ENCODE measurements at regions not wholly inside any gene's neighbourhood (a gene's known extent, or its start where the extent isn't known, plus 50 kb on each side); places are given as distances from the start of the nearest gene placed in this dataset.

DNA sequence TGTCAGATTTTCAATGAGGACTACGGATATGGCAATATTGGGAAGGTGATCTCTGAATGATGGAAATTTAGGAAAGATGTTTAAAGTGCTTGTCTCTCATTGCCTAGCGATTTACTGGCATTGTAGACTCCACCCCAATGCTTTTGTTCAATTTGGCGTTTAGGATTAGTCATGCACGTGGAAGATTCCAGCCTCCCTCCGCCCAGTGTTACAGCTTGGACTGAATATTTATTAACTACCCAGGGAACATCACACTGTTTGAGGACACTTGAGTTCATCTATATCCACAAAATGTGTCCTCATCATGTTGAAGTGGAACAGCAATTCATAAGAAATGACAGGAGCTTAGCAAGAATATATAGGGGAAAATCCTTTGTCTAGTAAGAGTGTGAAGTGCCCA, 738.8 kb upstream of the RBFOX1 start:
- no peaks in the 10 kb centered on the region for H3K27me3 ChIP-seq
- no peak for DNase-seq
- no peak overlapping the region for H3K4me3 ChIP-seq
- H3K9me3 ChIP-seq, result no peaks in the 10 kb centered on the region
- intact Hi-C loops (cut with DNase I; ENCODE audit: low total_unique reads), result no loop called here
- TF ChIP-seq, protein P1, sequence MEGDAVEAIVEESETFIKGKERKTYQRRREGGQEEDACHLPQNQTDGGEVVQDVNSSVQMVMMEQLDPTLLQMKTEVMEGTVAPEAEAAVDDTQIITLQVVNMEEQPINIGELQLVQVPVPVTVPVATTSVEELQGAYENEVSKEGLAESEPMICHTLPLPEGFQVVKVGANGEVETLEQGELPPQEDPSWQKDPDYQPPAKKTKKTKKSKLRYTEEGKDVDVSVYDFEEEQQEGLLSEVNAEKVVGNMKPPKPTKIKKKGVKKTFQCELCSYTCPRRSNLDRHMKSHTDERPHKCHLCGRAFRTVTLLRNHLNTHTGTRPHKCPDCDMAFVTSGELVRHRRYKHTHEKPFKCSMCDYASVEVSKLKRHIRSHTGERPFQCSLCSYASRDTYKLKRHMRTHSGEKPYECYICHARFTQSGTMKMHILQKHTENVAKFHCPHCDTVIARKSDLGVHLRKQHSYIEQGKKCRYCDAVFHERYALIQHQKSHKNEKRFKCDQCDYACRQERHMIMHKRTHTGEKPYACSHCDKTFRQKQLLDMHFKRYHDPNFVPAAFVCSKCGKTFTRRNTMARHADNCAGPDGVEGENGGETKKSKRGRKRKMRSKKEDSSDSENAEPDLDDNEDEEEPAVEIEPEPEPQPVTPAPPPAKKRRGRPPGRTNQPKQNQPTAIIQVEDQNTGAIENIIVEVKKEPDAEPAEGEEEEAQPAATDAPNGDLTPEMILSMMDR (IDR thresholded peaks at IDR 0.05), result no peak
- TF ChIP-seq POLR2A (IDR thresholded peaks at IDR 0.05), result no peak
- no peaks in the 10 kb centered on the region for H3K36me3 ChIP-seq
- H3K4me1 ChIP-seq, result no peaks in the 10 kb centered on the region
- no peak overlapping the region for H3K27ac ChIP-seq

DNA sequence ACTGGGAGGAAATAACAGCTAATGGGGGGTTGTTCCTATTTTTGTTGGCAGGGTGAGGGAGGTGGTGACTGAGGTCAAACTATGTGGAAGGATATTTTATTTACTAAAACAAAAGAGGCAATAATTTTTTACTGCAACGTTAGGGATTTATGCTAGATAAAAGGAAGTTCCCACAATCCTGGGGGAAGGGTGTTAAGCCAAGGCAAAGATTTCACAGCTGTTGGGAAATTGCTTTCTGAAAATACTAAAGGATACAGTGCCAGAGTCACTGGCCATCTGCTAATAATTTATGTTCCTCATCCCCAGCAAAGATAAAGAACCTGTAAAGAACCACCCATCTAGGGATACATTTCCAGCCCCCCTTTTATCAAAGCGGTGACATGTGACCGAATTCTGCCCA, 756.0 kb upstream of the RBFOX1 start:
- TF ChIP-seq, protein P1 (IDR thresholded peaks at IDR 0.05), result no peak
- TF ChIP-seq POLR2A (IDR thresholded peaks at IDR 0.05), result no peak
- Histone ChIP-seq H3K27me3 (no peaks in the 10 kb centered on the region), H3K9me3 (no peaks in the 10 kb centered on the region), H3K4me1 (no peaks in the 10 kb centered on the region), H3K4me3 (no peak overlapping the region), H3K27ac (no peak overlapping the region), H3K36me3 (no peaks in the 10 kb centered on the region)
- DNase-seq, result no peak
- intact Hi-C loops (cut with DNase I; ENCODE audit: low total_unique reads), result no loop called here

DNA sequence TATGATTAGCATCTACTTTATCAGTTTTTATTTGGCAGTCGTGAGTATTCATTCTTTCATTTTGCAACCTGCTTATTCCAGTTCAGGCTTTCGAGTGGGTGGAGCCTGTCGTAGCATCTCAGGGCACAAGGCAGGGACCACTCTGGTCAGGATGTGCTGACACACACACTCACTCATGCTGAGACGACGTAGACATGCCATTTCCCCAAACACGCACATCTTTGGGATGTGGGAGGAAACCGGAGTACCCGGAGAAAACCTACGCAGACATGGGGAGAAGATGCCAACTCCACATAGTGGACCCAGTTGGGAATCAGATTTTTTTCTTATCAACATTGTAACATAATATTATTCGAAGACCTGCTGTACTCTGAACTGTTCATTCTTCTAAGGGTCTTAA, 756.5 kb upstream of the RBFOX1 start:
- Histone ChIP-seq H3K9me3 (no peaks in the 10 kb centered on the region), H3K4me3 (no peak overlapping the region), H3K4me1 (no peaks in the 10 kb centered on the region), H3K36me3 (no peaks in the 10 kb centered on the region), H3K27me3 (no peaks in the 10 kb centered on the region), H3K27ac (no peak overlapping the region)
- DNase-seq, result no peak
- intact Hi-C loops (cut with DNase I; ENCODE audit: low total_unique reads), result no loop called here
- TF ChIP-seq, protein P1 (IDR thresholded peaks at IDR 0.05), result no peak

DNA sequence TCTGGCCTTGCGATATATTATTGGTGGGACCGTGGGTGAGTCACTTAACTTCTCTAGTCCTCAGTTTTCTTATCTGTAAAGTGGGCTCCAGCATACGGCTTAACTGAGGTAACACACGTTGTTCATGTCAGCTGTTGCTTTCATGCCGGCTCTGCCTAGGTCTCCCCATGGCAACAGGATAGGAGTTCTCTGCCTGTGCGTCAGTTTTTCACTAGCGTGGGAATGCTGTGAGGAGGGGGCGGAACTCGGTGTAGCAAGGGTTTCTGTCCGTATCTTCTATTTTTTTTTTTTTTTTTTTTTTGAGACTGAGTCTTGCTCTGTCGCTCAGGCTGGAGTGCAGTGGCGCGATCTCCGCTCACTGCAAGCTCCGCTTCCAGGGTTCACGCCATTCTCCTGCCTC, 758.5 kb upstream of the RBFOX1 start:
- DNase-seq, result no peak
- Histone ChIP-seq H3K27ac (no peak overlapping the region), H3K36me3 (no peaks in the 10 kb centered on the region), H3K27me3 (no peaks in the 10 kb centered on the region), H3K9me3 (no peaks in the 10 kb centered on the region), H3K4me1 (no peaks in the 10 kb centered on the region), H3K4me3 (no peak overlapping the region)
- TF ChIP-seq, protein P1 (IDR thresholded peaks at IDR 0.05), result no peak
- no peak for TF ChIP-seq POLR2A (IDR thresholded peaks at IDR 0.05)
- intact Hi-C loops (cut with DNase I; ENCODE audit: low total_unique reads), result no loop called here

DNA sequence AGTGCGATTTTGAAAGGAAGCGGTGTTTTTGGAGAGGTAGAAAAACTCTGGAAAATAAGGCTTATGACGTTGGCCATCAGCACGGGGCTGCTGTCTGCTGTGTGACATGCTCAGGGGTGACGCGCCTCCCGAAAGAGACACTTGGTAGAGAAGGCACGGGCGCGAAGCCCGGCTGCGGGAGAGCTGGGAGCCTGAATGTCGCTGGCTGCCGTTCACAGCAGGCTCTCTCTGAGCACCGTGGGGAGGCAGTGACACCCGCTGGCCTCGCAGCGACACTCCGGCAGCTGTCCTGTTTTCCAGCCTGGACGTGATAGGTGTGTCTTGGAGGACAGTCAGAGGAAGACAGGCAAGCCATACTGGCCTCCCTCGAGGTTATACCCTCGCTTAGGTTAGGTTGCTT, 759.1 kb upstream of the RBFOX1 start:
- intact Hi-C loops (cut with DNase I; ENCODE audit: low total_unique reads), result no loop called here
- Histone ChIP-seq H3K27ac (no peak overlapping the region), H3K4me1 (no peaks in the 10 kb centered on the region), H3K36me3 (no peaks in the 10 kb centered on the region), H3K9me3 (no peaks in the 10 kb centered on the region), H3K4me3 (no peak overlapping the region), H3K27me3 (no peaks in the 10 kb centered on the region)
- no peak for TF ChIP-seq POLR2A (IDR thresholded peaks at IDR 0.05)
- TF ChIP-seq, protein P1 (IDR thresholded peaks at IDR 0.05), result no peak
- DNase-seq, result no peak

Data from uterus (tissue), 3 donors.